ENCODE measurements at regions not wholly inside any gene's neighbourhood (a gene's known extent, or its start where the extent isn't known, plus 50 kb on each side); places are given as distances from the start of the nearest gene placed in this dataset.

- WGBS (ENCODE audit: insufficient coverage) = no CpG with 5 or more reads among the region's 3 CpGs
- Histone ChIP-seq H2AFZ (ENCODE audit: insufficient read depth, low read depth, low read length, poor library complexity, severe bottlenecking) (peak overlapping the region; percentile 64), H4K20me1 (ENCODE audit: insufficient read depth, low read length) (no peaks in the 10 kb centered on the region), H3K9ac (ENCODE audit: insufficient read depth, low read length, poor library complexity, severe bottlenecking) (peak overlapping the region; percentile 66), H3K79me2 (ENCODE audit: insufficient read depth, low read length) (no peaks in the 10 kb centered on the region), H3K4me2 (replicated peaks; ENCODE audit: extremely low read depth, low read length, poor library complexity, severe bottlenecking) (peak overlapping the region; percentile 55), H3K27ac (ENCODE audit: low read depth in 1 of 2, low read length in 2 of 2) (peak overlapping the region; percentile 85 to 98), H3K4me3 (replicated peaks in 1 of 3; ENCODE audit: low read depth in 2 of 3, low read length in 3 of 3) (peak overlapping the region in 2 of 3 experiments; percentile 67 to 77), H3K9me3 (replicated peaks in 1 of 2; ENCODE audit: control insufficient read depth in 1 of 2, insufficient read depth in 1 of 2, low read length in 2 of 2) (no peaks in the 10 kb centered on the region), H3K4me1 (ENCODE audit: control insufficient read depth in 1 of 2, insufficient read depth in 2 of 2, low read length in 2 of 2) (peaks cover 9 to 12% of the 10 kb centered on the region in 2 donors), H3K27me3 (ENCODE audit: control insufficient read depth in 2 of 2, insufficient read depth in 2 of 2, low read length in 2 of 2) (no peaks in the 10 kb centered on the region), H3K36me3 (replicated peaks in 1 of 2; ENCODE audit: control insufficient read depth in 1 of 2, insufficient read depth in 2 of 2, low read length in 2 of 2) (no peaks in the 10 kb centered on the region)
- TF ChIP-seq, protein P1, sequence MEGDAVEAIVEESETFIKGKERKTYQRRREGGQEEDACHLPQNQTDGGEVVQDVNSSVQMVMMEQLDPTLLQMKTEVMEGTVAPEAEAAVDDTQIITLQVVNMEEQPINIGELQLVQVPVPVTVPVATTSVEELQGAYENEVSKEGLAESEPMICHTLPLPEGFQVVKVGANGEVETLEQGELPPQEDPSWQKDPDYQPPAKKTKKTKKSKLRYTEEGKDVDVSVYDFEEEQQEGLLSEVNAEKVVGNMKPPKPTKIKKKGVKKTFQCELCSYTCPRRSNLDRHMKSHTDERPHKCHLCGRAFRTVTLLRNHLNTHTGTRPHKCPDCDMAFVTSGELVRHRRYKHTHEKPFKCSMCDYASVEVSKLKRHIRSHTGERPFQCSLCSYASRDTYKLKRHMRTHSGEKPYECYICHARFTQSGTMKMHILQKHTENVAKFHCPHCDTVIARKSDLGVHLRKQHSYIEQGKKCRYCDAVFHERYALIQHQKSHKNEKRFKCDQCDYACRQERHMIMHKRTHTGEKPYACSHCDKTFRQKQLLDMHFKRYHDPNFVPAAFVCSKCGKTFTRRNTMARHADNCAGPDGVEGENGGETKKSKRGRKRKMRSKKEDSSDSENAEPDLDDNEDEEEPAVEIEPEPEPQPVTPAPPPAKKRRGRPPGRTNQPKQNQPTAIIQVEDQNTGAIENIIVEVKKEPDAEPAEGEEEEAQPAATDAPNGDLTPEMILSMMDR (IDR thresholded peaks at IDR 0.05) = no peak
- H3K36me3 Mint-ChIP-seq = no peaks in the 10 kb centered on the region
- peak overlapping the region; percentile 86 to 92 for H3K4me3 Mint-ChIP-seq
- H3K27me3 Mint-ChIP-seq (ENCODE audit: low read depth in 3 of 3) = peaks cover 0 to 3% (median 1%) of the 10 kb centered on the region in 3 donors
- intact Hi-C loops (cut with micrococcal nuclease) = loop anchor here in 1 of 2 donors (10.0 kb wide), 3 partner anchors 104 to 1076 kb away; partner anchors contain the start of genes GNL3L, MAGED2 and RRAGB
- H3K4me1 Mint-ChIP-seq = peaks cover 4% of the 10 kb centered on the region
- H3K9me3 Mint-ChIP-seq = peaks cover 0 to 12% (median 5%) of the 10 kb centered on the region in 7 donors
- DNase-seq = no peak
- peak overlapping the region; percentile 97 to 99 (median 98) for H3K27ac Mint-ChIP-seq
These were observed 109.0 kb downstream of the GNL3L start for GRCh38 chrX:54639018-54639345.

DNA sequence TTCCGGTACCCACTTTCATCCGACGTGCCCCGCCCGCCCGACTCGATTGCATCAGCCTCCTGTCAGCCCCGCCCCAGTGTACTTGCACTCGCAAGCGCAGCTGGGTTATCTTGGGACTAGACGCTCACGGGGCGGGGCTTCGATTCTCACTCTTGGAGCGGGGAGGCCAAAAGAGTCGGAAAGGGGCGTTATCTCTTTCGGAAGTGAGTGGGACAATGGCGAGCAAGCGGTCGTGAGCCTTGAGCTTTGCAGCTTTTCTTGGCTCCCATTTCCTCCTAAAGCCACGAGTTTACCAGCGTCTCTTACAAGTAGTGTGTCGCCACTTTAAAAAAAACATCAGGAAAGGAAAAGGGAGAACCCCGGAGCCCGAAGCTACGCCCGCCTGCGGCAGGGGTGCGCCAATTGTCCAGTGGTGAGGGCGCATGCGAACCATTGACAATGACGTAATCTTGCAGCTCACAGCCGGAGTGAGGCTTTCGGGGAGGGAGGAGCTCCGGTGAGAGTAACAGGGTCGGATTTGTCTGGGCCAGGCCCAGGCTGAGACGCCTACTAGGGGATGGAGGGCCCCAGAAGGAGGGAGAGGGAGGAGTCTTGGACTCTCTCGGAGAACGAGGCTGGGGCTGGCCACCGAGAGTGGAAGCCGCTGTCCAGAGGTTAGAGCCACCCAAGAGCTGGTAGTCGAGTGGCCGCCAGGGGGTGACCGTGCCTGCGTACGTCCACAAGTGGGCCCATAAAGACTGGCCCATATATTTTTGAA, 109.5 kb downstream of the GNL3L start:
- TF ChIP-seq, protein P1 (IDR thresholded peaks at IDR 0.05) = peak; percentile 67
- Mint-ChIP-seq H3K9me3 (peaks cover 0 to 9% (median 4%) of the 10 kb centered on the region in 7 donors), H3K27me3 (ENCODE audit: low read depth in 3 of 3) (peaks cover 0 to 4% (median 1%) of the 10 kb centered on the region in 3 donors), H3K4me3 (peak overlapping the region; percentile 86 to 92), H3K27ac (peak overlapping the region; percentile 97 to 99 (median 98)), H3K4me1 (peaks cover 4% of the 10 kb centered on the region), H3K36me3 (no peaks in the 10 kb centered on the region)
- H3K4me3 ChIP-seq (replicated peaks in 1 of 3; ENCODE audit: low read depth in 2 of 3, low read length in 3 of 3) = peak overlapping the region; percentile 51 to 77 (median 67)
- peak; percentile 84 to 93 (median 91) for DNase-seq
- intact Hi-C loops (cut with micrococcal nuclease) = loop anchor here (10.0 kb wide), 6 partner anchors 105 to 1075 kb away; partner anchors contain the start of genes MAGED2 (in 2 of the 2), APEX2 (in 1 of the 2), GNL3L (in 1 of the 2) and RRAGB (in 1 of the 2)
- no peaks in the 10 kb centered on the region for H3K36me3 ChIP-seq (replicated peaks in 1 of 2; ENCODE audit: control insufficient read depth in 1 of 2, insufficient read depth in 2 of 2, low read length in 2 of 2)
- H3K9me3 ChIP-seq (replicated peaks in 1 of 2; ENCODE audit: control insufficient read depth in 1 of 2, insufficient read depth in 1 of 2, low read length in 2 of 2) = no peaks in the 10 kb centered on the region
- peak overlapping the region; percentile 66 for H3K9ac ChIP-seq (ENCODE audit: insufficient read depth, low read length, poor library complexity, severe bottlenecking)
- peak overlapping the region; percentile 85 to 98 for H3K27ac ChIP-seq (ENCODE audit: low read depth in 1 of 2, low read length in 2 of 2)
- H3K4me2 ChIP-seq (replicated peaks; ENCODE audit: extremely low read depth, low read length, poor library complexity, severe bottlenecking) = peak overlapping the region; percentile 55
- no peaks in the 10 kb centered on the region for H3K79me2 ChIP-seq (ENCODE audit: insufficient read depth, low read length)
- peaks cover 9 to 12% of the 10 kb centered on the region in 2 donors for H3K4me1 ChIP-seq (ENCODE audit: control insufficient read depth in 1 of 2, insufficient read depth in 2 of 2, low read length in 2 of 2)
- no peaks in the 10 kb centered on the region for H3K27me3 ChIP-seq (ENCODE audit: control insufficient read depth in 2 of 2, insufficient read depth in 2 of 2, low read length in 2 of 2)
- 0% methylated on average over 9 of the region's 47 CpGs for WGBS (ENCODE audit: insufficient coverage)
- no peaks in the 10 kb centered on the region for H4K20me1 ChIP-seq (ENCODE audit: insufficient read depth, low read length)
- H2AFZ ChIP-seq (ENCODE audit: insufficient read depth, low read depth, low read length, poor library complexity, severe bottlenecking) = peak overlapping the region; percentile 64
